HCT116 (cell line): ENCODE measurements at regions not wholly inside any gene's neighbourhood (a gene's known extent, or its start where the extent isn't known, plus 50 kb on each side); places are given as distances from the start of the nearest gene placed in this dataset.
"Not testable (repeated sequence)": the region's sequence is repeated elsewhere in the genome, so short reads cannot be mapped to it uniquely, and the experiment has no call there.

ENCODE experiments used
- CTCF ChIP-seq, 3 experiments: fragments of 200-600 bp in 1 of 3; sonication (generic) in 1 of 3; IDR thresholded peaks in 2 of 3; conservative IDR thresholded peaks in 1 of 3; 2 replicates each; pipeline ENCODE4 v1.5.1; 2012 to 2017; ENCODE audit warnings: low read depth in 2 of 3, low read length in 2 of 3, antibody characterized with exemption in 1 of 3, borderline replicate concordance in 1 of 3, control low read depth in 1 of 3, mild to moderate bottlenecking in 1 of 3, mixed read lengths in 1 of 3, mixed run types in 1 of 3, moderate library complexity in 1 of 3; ENCODE audit not compliant: insufficient read depth in 1 of 3
- EZH2 ChIP-seq: fragments of 200-600 bp; sonication (generic); IDR thresholded peaks from 2 replicates; pipeline ENCODE4 v1.6.1; 2017; ENCODE audit warnings: antibody characterized with exemption, mixed run types
- POLR2A ChIP-seq: IDR thresholded peaks from 2 replicates; pipeline ENCODE4 v1.7.0; 2011; ENCODE audit warnings: borderline replicate concordance; ENCODE audit not compliant: insufficient read depth, insufficient read length; ENCODE audit errors: extremely low read depth
- POLR2AphosphoS5 ChIP-seq: IDR thresholded peaks from 2 replicates; pipeline ENCODE4 v1.6.1; 2011; ENCODE audit warnings: mild to moderate bottlenecking, low read depth, low read length, moderate library complexity
- SP1 ChIP-seq: IDR thresholded peaks from 2 replicates; pipeline ENCODE4 v1.6.1; 2012; ENCODE audit warnings: low read depth
- SRF ChIP-seq: IDR thresholded peaks from 2 replicates; pipeline ENCODE4 v1.6.1; 2012; ENCODE audit warnings: low read depth
- TCF7L2 ChIP-seq: IDR thresholded peaks from 2 replicates; pipeline ENCODE4 v1.7.0; 2011; ENCODE audit warnings: borderline replicate concordance, inconsistent platforms; ENCODE audit not compliant: insufficient read depth, insufficient read length; ENCODE audit errors: extremely low read depth
- ZNF274 ChIP-seq: fragments of 200-500 bp; sonication (Bioruptor generic); IDR thresholded peaks from 2 replicates; pipeline ENCODE4 v1.6.1; 2014; ENCODE audit warnings: mild to moderate bottlenecking, low read depth, low read length, inconsistent platforms
- TF ChIP-seq, protein P1 (sequence below): IDR thresholded peaks from 2 replicates; pipeline ENCODE4 v1.6.1; 2012

DNA sequence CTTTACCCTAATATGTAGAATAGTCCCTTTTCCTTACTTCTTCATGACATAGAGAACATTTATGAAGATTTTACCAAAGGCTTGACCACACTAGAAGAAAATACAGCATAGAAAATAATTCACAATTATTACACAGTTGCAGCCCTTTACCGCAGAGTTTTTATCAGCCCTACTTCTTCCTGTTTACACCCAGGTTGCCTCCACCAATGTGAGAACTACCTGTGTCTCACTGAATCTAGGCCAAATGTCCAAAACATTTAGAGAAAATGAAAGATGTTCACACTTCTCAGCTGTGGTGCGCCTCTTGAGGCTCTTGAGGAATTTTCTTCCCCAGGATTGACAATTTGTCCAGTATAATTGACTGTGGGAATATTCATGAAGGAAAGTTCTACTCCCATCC, 422.7 kb downstream of the SRGAP2C start:
- TF ChIP-seq CTCF (IDR thresholded peaks at IDR 0.05 in 2 of 3, conservative IDR thresholded peaks at IDR 0.05 in 1 of 3; ENCODE audit: borderline replicate concordance in 1 of 3, insufficient read depth in 1 of 3, low read depth in 2 of 3, low read length in 2 of 3); EZH2; POLR2A; TCF7L2; SP1; POLR2AphosphoS5; SRF; ZNF274: not testable (repeated sequence)
- TF ChIP-seq, protein P1, sequence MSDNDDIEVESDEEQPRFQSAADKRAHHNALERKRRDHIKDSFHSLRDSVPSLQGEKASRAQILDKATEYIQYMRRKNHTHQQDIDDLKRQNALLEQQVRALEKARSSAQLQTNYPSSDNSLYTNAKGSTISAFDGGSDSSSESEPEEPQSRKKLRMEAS = not testable (repeated sequence)
